GM21367 (cell line): ENCODE measurements at regions not wholly inside any gene's neighbourhood (a gene's known extent, or its start where the extent isn't known, plus 50 kb on each side); places are given as distances from the start of the nearest gene placed in this dataset.

Experiments used
- ATAC-seq: cut with Tn5 transposase; IDR thresholded peaks from one replicate; pipeline ENCODE4 v1.9.1; 2021; ENCODE audit not compliant: unreplicated experiment

DNA sequence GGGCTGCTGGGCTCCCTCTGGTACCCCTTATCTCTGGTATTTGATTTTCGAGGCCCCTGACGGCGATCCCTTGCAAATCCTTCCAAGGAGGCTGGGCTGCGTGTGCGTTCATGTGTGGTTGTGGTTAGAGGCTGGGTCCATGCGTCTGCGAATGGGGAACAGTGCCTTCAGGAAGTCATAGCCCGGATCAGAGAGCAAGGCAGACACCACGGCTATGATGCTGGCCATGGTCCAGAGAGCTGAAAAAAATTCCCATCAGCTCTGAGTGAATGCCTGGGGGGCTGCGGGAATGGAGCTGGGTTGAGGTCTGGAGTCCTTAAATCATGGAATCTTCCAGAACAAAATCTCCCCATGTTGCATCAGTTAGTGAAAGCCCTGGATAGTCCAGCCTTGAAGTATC, 145.5 kb downstream of the ACKR3 start:
- no peak for ATAC-seq

GRCh38 chr2:236715491-236715961, 145.9 kb downstream of the ACKR3 start:
- ATAC-seq = no peak

DNA sequence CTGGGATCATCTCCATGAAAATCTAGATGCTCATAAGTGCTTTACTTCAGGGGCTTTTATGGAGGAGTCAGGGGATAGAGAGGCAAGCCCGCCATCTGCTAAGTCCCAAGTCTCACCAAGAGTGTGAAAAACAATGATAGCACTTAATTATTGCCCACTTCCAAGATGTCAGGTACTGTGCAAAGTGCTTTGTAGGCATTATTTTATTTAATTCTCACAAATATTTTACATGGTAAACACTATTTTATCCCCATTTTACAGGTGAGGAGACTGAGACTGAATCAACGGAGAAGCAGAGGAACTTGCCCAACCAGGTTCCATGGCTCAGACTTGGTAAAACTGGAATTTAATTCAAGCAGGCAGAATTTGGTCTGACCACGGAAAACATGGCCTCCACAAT, 147.5 kb downstream of the ACKR3 start:
- ATAC-seq = no peak

GRCh38 chr2:236717729-236718128, 148.1 kb downstream of the ACKR3 start:
- no peak for ATAC-seq

DNA sequence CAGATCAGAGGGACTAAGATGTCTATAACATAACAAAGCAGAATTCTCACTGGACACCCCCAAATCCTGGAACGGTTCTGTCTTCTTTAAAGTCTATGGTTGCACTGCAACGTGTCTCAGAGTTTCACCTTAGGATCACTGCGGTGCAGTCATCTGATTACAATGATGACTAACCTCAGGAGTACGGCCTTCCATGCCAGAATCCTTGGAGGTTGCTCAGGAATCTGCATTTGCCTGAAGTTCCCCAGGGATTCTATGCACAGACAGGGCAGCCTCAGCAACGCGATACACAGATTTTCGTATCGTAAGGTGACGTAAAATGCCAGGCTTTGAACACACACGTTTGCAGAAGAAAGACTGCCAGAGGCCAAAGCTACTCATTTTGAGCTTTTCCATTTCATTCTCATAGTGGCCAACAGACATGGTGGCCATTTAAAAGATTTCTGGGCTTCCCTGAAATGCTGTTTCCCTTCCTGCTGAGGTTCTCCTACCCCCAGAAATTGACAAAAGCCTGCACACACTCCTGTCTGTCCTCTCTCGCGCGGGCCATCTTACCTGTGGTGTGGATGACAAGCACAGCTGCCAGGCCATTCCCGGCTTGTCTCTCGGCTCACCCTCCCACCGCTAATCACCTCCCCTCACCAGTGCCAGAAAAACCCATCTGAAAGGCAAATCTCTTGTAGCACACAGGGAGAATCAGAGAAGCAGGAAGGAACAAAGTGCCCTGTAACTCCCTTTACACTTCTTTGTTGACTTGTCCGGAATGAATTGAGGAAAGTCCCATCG, 148.8 kb downstream of the ACKR3 start:
- no peak for ATAC-seq

- ATAC-seq = no peak
These were observed 149.6 kb downstream of the ACKR3 start for GRCh38 chr2:236719192-236719635.

DNA sequence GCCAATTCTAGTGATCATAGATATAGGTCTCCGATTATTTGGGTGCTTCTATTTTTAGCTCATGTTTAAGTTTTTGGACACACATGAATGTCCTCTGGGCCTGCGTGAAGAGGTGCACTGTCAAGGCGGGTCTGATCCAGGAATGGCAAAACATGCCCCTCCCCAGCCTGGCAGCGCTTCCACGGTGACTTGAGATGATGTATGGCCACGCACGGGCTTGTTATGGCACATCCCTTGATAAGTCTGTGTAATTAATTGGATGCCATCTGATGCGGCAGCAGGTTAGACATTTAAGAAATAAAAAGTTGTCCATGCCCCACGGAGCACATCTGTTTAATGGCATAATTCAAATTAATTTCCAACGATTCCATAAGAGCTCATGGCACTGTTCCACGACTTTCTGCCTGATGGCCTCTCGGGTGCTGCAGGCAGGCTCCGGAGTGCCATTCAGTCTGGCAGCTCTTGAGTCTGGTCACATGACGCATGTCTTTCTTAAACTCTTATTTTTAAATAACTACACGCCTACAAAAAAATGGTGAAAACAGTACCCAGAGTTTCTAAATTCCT, 151.4 kb downstream of the ACKR3 start:
- no peak for ATAC-seq

- no peak for ATAC-seq
These were observed 154.6 kb downstream of the ACKR3 start for GRCh38 chr2:236724200-236724599.

- no peak for ATAC-seq
These were observed 157.3 kb downstream of the ACKR3 start for GRCh38 chr2:236726701-236727450.

DNA sequence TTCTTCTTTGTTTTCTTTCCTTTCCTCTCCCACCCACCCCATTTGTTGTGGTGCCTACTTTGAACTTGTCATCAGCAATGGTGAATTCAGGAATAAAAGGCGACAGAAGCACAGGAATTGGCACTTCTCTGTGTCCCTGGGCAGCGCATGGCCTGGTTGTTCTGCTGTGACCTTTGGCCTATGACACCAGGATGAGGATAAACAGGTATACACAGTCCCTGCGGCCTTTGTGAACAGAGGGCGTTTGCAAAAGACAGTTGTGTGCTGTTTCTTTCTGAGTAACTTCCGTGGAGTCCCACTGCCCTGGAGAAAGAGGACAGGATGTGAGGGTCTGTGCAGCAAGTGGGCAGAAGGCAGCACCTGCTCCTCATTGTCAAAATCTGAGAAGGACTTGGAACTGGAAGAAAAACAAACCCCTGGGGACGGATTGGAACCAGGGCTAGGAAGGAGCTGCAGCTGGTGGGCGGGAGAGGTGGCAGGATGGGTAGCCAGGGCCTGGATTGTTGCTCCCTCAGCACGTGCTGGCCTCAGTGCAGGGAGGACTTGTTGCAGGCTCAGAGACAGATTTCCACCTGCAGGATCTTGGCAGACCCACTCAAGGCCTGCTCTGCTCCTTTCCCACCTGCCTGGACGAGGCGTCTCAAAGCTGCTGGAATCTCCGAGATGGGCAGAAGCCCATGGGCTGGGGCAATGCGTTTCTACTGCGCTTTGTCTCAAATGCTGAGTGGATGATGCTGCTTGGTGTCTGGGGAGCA, 159.5 kb downstream of the ACKR3 start:
- no peak for ATAC-seq

DNA sequence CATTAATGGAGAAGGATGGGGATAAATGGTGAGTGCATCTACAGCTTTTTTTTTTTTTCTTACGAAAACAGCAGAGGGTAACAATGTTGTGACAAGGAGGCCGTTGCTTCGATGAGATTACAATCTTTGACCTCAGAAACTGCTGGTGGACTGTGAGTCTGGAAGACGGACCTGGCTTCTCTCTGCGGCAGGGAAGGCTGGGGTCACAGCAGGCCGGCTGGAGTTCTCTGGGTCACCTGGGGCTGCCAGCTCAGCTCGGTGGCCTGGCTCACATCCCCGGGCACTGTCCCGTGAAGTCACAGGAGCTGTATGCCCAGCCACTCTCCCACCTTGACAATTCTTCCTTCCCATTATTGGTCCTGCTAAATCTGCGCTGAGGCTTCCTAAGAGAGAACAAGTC, 160.8 kb downstream of the ACKR3 start:
- no peak for ATAC-seq

GRCh38 chr2:236731767-236732580, 162.3 kb downstream of the ACKR3 start:
- no peak for ATAC-seq

DNA sequence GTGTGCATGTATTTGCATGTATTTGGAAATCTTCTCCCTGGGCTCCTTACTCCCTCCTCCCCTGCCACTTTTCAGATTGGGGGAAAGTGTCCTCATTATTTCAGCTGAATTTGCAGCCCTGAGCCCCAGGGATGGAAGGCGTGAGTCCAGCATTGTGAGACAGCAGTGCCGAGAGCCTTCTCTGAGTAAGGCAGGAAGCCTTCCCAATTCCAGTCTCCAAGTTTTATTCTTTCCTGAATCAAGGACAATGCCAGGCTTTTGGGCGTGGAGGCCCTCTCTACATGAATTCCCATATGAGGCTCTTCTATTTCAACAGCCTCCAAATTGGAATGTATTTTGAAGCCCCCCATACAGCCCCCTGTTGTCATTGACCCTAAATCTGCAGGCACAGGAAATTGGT, 163.5 kb downstream of the ACKR3 start:
- no peak for ATAC-seq

GRCh38 chr2:236735825-236736238, 166.2 kb downstream of the ACKR3 start:
- ATAC-seq = no peak

DNA sequence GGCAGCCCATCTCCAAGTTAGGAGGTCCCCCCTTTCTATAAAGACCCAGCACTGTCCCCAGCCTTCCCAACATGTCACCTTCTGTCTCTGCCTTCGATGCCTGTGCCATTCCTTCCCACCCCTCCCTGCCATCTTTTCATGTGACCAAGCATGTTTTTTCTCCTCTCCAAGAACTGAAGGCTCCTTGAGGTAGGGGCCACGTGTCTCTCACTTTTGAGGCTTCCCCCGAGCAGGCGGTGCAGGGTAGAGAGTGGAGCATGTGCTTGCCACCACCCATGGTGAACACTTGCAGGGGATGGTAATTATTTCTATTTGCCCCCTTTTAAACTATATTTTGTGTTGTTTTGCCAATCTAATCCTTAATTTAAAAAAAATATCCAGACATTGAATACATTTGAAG, 168.4 kb downstream of the ACKR3 start:
- ATAC-seq = no peak

- no peak for ATAC-seq
These were observed 169.3 kb downstream of the ACKR3 start for GRCh38 chr2:236738896-236739295.

DNA sequence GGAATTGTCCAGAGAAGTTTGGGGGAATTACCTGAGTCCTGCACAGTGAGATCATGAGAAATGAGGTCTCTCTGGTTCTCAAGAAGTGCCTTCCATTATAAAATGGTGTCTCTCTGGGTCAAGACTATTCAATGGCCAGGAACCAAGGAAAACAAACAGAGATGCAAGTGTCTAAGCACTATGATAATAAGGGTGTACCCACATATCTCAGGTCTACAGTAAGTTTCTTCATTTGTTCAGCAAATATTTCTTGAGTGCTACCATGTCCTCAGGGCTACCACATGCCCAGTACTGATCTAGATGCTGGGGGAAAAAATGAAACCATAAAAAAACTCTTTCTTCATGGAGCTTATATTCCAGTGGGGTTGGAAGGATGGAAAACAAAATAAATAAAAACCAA, 170.0 kb downstream of the ACKR3 start:
- no peak for ATAC-seq

DNA sequence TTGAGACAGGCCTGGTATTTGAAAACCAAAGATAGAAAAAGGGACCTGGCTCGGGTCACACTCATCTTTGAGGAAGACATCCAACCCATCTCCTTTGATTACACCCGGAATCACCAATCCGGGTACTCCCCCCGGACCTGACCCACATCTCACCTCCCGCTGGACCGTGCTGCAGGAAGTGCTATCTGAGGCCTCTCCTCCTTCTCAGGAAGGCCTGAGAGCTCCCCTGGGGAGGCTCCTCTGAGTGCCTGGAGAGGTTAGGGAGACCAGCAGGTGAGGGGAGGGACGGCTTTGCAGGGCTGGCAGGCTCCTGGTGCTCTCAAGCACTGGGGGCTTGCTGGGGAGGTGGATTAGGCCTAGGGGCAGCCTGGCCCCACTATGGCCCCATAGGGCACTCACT, 170.9 kb downstream of the ACKR3 start:
- no peak for ATAC-seq

- ATAC-seq = no peak
These were observed 173.7 kb downstream of the ACKR3 start for GRCh38 chr2:236743039-236743920.
